Skeletal muscle tissue (tissue), 3 donors: ENCODE measurements at regions not wholly inside any gene's neighbourhood (a gene's known extent, or its start where the extent isn't known, plus 50 kb on each side); places are given as distances from the start of the nearest gene placed in this dataset.
"Not testable (repeated sequence)": the region's sequence is repeated elsewhere in the genome, so short reads cannot be mapped to it uniquely, and the experiment has no call there.

ENCODE experiments used
- H3K27ac ChIP-seq: one replicate; pipeline ENCODE4 v1.7.0; 2013; ENCODE audit warnings: mild to moderate bottlenecking, low read depth, low read length, inconsistent platforms
- H3K27me3 ChIP-seq, 3 donors: one replicate each; pipeline ENCODE4 v1.7.0; 2013; ENCODE audit warnings: low read length in 3 of 3; ENCODE audit not compliant: control insufficient read depth in 3 of 3, insufficient read depth in 3 of 3
- H3K36me3 ChIP-seq, 3 donors: one replicate each; pipeline ENCODE4 v1.7.0; 2013; ENCODE audit warnings: low read length in 3 of 3; ENCODE audit not compliant: control insufficient read depth in 3 of 3, insufficient read depth in 3 of 3
- H3K4me1 ChIP-seq, 3 donors: one replicate each; pipeline ENCODE4 v1.7.0; 2013; ENCODE audit warnings: low read length in 3 of 3, mild to moderate bottlenecking in 3 of 3; ENCODE audit not compliant: control insufficient read depth in 3 of 3, insufficient read depth in 3 of 3
- H3K4me3 ChIP-seq, 3 donors: one replicate each; pipeline ENCODE4 v1.7.0; 2013; ENCODE audit warnings: low read length in 3 of 3
- H3K9ac ChIP-seq, 3 donors: one replicate each; pipeline ENCODE4 v1.7.0; 2013; ENCODE audit warnings: low read length in 3 of 3, mild to moderate bottlenecking in 3 of 3, moderate library complexity in 2 of 3, low read depth in 1 of 3
- H3K9me3 ChIP-seq, 3 donors: one replicate each; pipeline ENCODE4 v1.7.0; 2013; ENCODE audit warnings: low read length in 3 of 3; ENCODE audit not compliant: control insufficient read depth in 3 of 3
- donor health status: Osteomylitis.

- Histone ChIP-seq H3K27ac (no peak overlapping the region), H3K4me3 (no peak overlapping the region), H3K27me3 (peaks cover 46 to 50% (median 48%) of the 10 kb centered on the region in 3 donors)
Observed at GRCh38 chr4:1530356-1530755, 124.1 kb upstream of the NKX1-1 start.

GRCh38 chr4:1524761-1525160, 118.5 kb upstream of the NKX1-1 start:
- Histone ChIP-seq H3K9ac (no peak overlapping the region), H3K9me3 (peaks cover 0 to 14% (median 5%) of the 10 kb centered on the region in 3 donors), H3K27me3 (peaks cover 28 to 40% (median 35%) of the 10 kb centered on the region in 3 donors), H3K4me3 (no peak overlapping the region), H3K36me3 (no peaks in the 10 kb centered on the region), H3K4me1 (peaks cover 0 to 2% (median 0%) of the 10 kb centered on the region in 3 donors), H3K27ac (no peak overlapping the region)

More at GRCh38 chr4:1530356-1530755, 124.1 kb upstream of the NKX1-1 start:
- no peak overlapping the region for H3K9ac ChIP-seq
- peaks cover 0 to 8% (median 3%) of the 10 kb centered on the region in 3 donors for H3K9me3 ChIP-seq
- H3K4me1 ChIP-seq: no peaks in the 10 kb centered on the region
- no peaks in the 10 kb centered on the region for H3K36me3 ChIP-seq

- H3K4me3 ChIP-seq: no peak overlapping the region
- no peak overlapping the region for H3K27ac ChIP-seq
- peaks cover 0 to 2% (median 0%) of the 10 kb centered on the region in 3 donors for H3K4me1 ChIP-seq
- H3K9ac ChIP-seq: no peak overlapping the region
- peaks cover 30 to 40% (median 38%) of the 10 kb centered on the region in 3 donors for H3K27me3 ChIP-seq
- H3K36me3 ChIP-seq: no peaks in the 10 kb centered on the region
- peaks cover 0 to 14% (median 5%) of the 10 kb centered on the region in 3 donors for H3K9me3 ChIP-seq
Observed at GRCh38 chr4:1523907-1524636, 117.8 kb upstream of the NKX1-1 start.

GRCh38 chr4:1523506-1523905, 117.3 kb upstream of the NKX1-1 start:
- Histone ChIP-seq H3K9ac (no peak overlapping the region), H3K4me3 (no peak overlapping the region), H3K36me3 (no peaks in the 10 kb centered on the region), H3K4me1 (peaks cover 0 to 2% (median 0%) of the 10 kb centered on the region in 3 donors), H3K27ac (no peak overlapping the region), H3K9me3 (peaks cover 0 to 14% (median 5%) of the 10 kb centered on the region in 3 donors), H3K27me3 (peaks cover 28 to 42% (median 39%) of the 10 kb centered on the region in 3 donors)

- H3K27me3 ChIP-seq: peaks cover 24 to 45% (median 40%) of the 10 kb centered on the region in 3 donors
- no peaks in the 10 kb centered on the region for H3K36me3 ChIP-seq
- H3K9ac ChIP-seq: no peak overlapping the region
- no peak overlapping the region for H3K4me3 ChIP-seq
- H3K27ac ChIP-seq: no peak overlapping the region
- H3K9me3 ChIP-seq: peaks cover 0 to 13% (median 2%) of the 10 kb centered on the region in 3 donors
- peaks cover 0 to 2% (median 0%) of the 10 kb centered on the region in 3 donors for H3K4me1 ChIP-seq
Observed at GRCh38 chr4:1523033-1523432, 116.8 kb upstream of the NKX1-1 start.

- Histone ChIP-seq H3K27me3 (peaks cover 29 to 49% (median 45%) of the 10 kb centered on the region in 3 donors), H3K27ac (no peak overlapping the region), H3K4me1 (peaks cover 0 to 2% (median 0%) of the 10 kb centered on the region in 3 donors), H3K9ac (no peak overlapping the region), H3K9me3 (peaks cover 0 to 12% (median 2%) of the 10 kb centered on the region in 3 donors), H3K36me3 (no peaks in the 10 kb centered on the region), H3K4me3 (no peak overlapping the region)
Observed at GRCh38 chr4:1522606-1523005, 116.4 kb upstream of the NKX1-1 start.

GRCh38 chr4:1521821-1522361, 115.6 kb upstream of the NKX1-1 start:
- no peak overlapping the region for H3K27ac ChIP-seq
- peaks cover 0 to 2% (median 0%) of the 10 kb centered on the region in 3 donors for H3K4me1 ChIP-seq
- no peaks in the 10 kb centered on the region for H3K36me3 ChIP-seq
- H3K4me3 ChIP-seq: no peak overlapping the region
- H3K9me3 ChIP-seq: peaks cover 0 to 12% (median 2%) of the 10 kb centered on the region in 3 donors
- H3K27me3 ChIP-seq: peaks cover 36 to 56% (median 52%) of the 10 kb centered on the region in 3 donors
- no peak overlapping the region for H3K9ac ChIP-seq

GRCh38 chr4:1520795-1521576, 114.7 kb upstream of the NKX1-1 start:
- H3K4me1 ChIP-seq, H3K9ac ChIP-seq, H3K27ac ChIP-seq, H3K36me3 ChIP-seq, H3K4me3 ChIP-seq: not testable (repeated sequence)
- Histone ChIP-seq H3K9me3 (peaks cover 0 to 12% (median 2%) of the 10 kb centered on the region in 3 donors), H3K27me3 (peaks cover 44 to 65% (median 56%) of the 10 kb centered on the region in 3 donors)

GRCh38 chr4:1519787-1520661, 113.8 kb upstream of the NKX1-1 start:
- H3K27me3 ChIP-seq: peaks cover 50 to 69% (median 62%) of the 10 kb centered on the region in 3 donors
- H3K4me3 ChIP-seq: no peak overlapping the region
- no peaks in the 10 kb centered on the region for H3K36me3 ChIP-seq

More at GRCh38 chr4:1519787-1520661, 113.8 kb upstream of the NKX1-1 start:
- Histone ChIP-seq H3K27ac (no peak overlapping the region), H3K9ac (no peak overlapping the region), H3K4me1 (peaks cover 0 to 2% (median 0%) of the 10 kb centered on the region in 3 donors), H3K9me3 (peaks cover 0 to 6% (median 2%) of the 10 kb centered on the region in 3 donors)
